PC-9 (cell line): ENCODE measurements at regions not wholly inside any gene's neighbourhood (a gene's known extent, or its start where the extent isn't known, plus 50 kb on each side); places are given as distances from the start of the nearest gene placed in this dataset.

Experiments used
- BruUV-seq: library from RNA; stranded (reverse); fragments of 400-500 nt; replicated peaks from 2 replicates; lab custom pipeline; 2021; lab: Mats Ljungman, UMichigan
- CTCF ChIA-PET: fragments of 300-600 bp; sonication (Branson Sonifier 250); formaldehyde crosslinking; loops from one replicate; lab custom pipeline; 2022; ENCODE audit warnings: antibody characterized with exemption; lab: Charles Lee
- POLR2A ChIA-PET: fragments of 300-600 bp; sonication (Branson Sonifier 250); formaldehyde crosslinking; loops from one replicate; lab custom pipeline; 2022; ENCODE audit warnings: antibody characterized with exemption; ENCODE audit not compliant: unreplicated experiment; lab: Charles Lee
- DNase-seq, 2 experiments: peaks; one replicate each; pipeline versions ENCODE4 v3.0.0 to v3.0.0-alpha.2; 2015 to 2022; ENCODE audit warnings: mixed read lengths in 1 of 2
- H2AFZ ChIP-seq: fragments of 200-600 bp; sonication (generic); 2 replicates; pipeline ENCODE4 v1.8.1; 2017; ENCODE audit warnings: antibody characterized with exemption
- H3F3A ChIP-seq: fragments of 200-600 bp; sonication (generic); 2 replicates; pipeline ENCODE4 v1.8.1; 2017; ENCODE audit warnings: antibody characterized with exemption, mild to moderate bottlenecking, low read depth; ENCODE audit not compliant: insufficient read depth
- H3K27ac ChIP-seq: fragments of 200-600 bp; sonication (generic); 2 replicates; pipeline ENCODE4 v1.6.1; 2016; ENCODE audit warnings: mixed run types
- H3K27me3 ChIP-seq: fragments of 200-600 bp; sonication (generic); 2 replicates; pipeline ENCODE4 v1.6.1; 2016; ENCODE audit warnings: low read depth, mixed run types; ENCODE audit not compliant: insufficient read depth
- H3K36me3 ChIP-seq: fragments of 200-600 bp; sonication (generic); 2 replicates; pipeline ENCODE4 v1.6.1; 2016; ENCODE audit warnings: low read depth, mixed run types
- H3K4me1 ChIP-seq: fragments of 200-600 bp; sonication (generic); replicated peaks from 2 replicates; pipeline ENCODE4 v1.6.1; 2016; ENCODE audit warnings: mixed run types; ENCODE audit not compliant: insufficient read depth
- H3K4me2 ChIP-seq: fragments of 200-600 bp; sonication (generic); 2 replicates; pipeline ENCODE4 v1.6.1; 2017; ENCODE audit warnings: mixed run types
- H3K4me3 ChIP-seq: fragments of 200-600 bp; sonication (generic); 2 replicates; pipeline ENCODE4 v1.6.1; 2016; ENCODE audit warnings: mixed run types
- H3K79me2 ChIP-seq: fragments of 200-600 bp; sonication (generic); 2 replicates; pipeline ENCODE4 v1.6.1; 2017; ENCODE audit warnings: low read depth, mixed run types
- H3K9me2 ChIP-seq: fragments of 200-600 bp; sonication (generic); 2 replicates; pipeline ENCODE4 v1.8.1; 2017; ENCODE audit warnings: mild to moderate bottlenecking; ENCODE audit not compliant: insufficient read depth
- H3K9me3 ChIP-seq: fragments of 200-600 bp; sonication (generic); 2 replicates; pipeline ENCODE4 v1.8.1; 2016; ENCODE audit warnings: low read depth; ENCODE audit not compliant: insufficient read depth
- H4K20me1 ChIP-seq: fragments of 200-600 bp; sonication (generic); 2 replicates; pipeline ENCODE4 v1.8.1; 2017; ENCODE audit not compliant: insufficient read depth
- CTCF ChIP-seq: fragments of 200-600 bp; sonication (generic); conservative IDR thresholded peaks from 2 replicates; pipeline ENCODE4 v1.6.1; 2017; ENCODE audit warnings: mixed run types, antibody characterized with exemption, mild to moderate bottlenecking, moderate library complexity
- EZH2 ChIP-seq: fragments of 200-600 bp; sonication (generic); IDR thresholded peaks from 2 replicates; pipeline ENCODE4 v1.8.0; 2017; ENCODE audit warnings: antibody characterized with exemption, low read depth
- intact Hi-C: fragments of 100-400 bp; cut with micrococcal nuclease; formaldehyde crosslinking; loops from one replicate; pipeline ENCODE4 v1.10.0; 2022; ENCODE audit not compliant: unreplicated experiment

DNA sequence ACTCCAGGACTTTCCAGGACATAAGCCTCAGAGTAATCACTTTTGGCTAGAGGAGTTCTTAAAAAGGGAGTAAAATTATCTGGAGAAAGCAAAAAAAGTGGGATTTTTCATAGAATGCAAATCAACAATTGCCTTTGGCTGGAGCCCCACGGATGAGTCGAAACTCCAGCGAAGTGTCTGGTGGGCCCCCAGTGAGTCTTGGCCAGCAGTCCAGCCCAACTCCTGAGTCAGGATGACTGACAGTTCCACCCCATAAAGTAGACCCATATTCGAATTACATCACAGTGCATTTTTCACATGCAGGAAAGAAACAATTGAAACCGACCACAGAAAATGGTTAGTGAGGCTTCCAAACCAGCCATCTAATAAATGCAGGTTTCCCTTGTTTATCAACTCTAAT is 265.7 kb downstream of the BCL11B start:
- H3K4me2 ChIP-seq, result no peak overlapping the region
- H3K27me3 ChIP-seq, result peaks cover 19% of the 10 kb centered on the region
- no peak overlapping the region for H2AFZ ChIP-seq
- ChIA-PET POLR2A (no interaction called here), CTCF (no interaction called here)
- no peaks in the 10 kb centered on the region for H3K79me2 ChIP-seq
- no peak for DNase-seq
- no peaks in the 10 kb centered on the region for H3K9me3 ChIP-seq
- no peaks in the 10 kb centered on the region for H4K20me1 ChIP-seq
- H3F3A ChIP-seq, result no peaks in the 10 kb centered on the region
- H3K36me3 ChIP-seq, result no peaks in the 10 kb centered on the region
- H3K4me3 ChIP-seq, result no peak overlapping the region
- H3K9me2 ChIP-seq, result no peaks in the 10 kb centered on the region
- no peak for TF ChIP-seq EZH2
- no peak for TF ChIP-seq CTCF
- H3K4me1 ChIP-seq, result no peaks in the 10 kb centered on the region
- intact Hi-C loops, result no loop called here
- BruUV-seq, result no TSS peak
- H3K27ac ChIP-seq, result no peak overlapping the region

DNA sequence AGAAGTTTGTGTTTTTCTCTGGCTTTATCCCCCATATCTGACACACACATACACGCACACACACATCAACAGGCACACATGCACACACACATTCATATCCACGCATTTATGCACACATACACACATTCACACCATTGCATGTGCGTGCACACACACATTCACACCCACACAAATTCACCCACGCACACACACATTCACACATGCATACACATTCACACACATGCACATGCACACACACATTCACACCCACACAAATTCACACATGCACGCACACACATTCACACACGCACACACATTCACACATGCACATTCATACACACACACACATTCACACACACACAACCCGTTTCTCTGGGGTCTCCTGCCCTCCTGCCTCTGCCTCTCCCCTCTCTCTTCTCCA is 264.2 kb downstream of the BCL11B start:
- intact Hi-C loops, result no loop called here
- no peak for TF ChIP-seq CTCF
- TF ChIP-seq EZH2, result no peak
- H3K4me3 ChIP-seq, result no peak overlapping the region
- no peaks in the 10 kb centered on the region for H3K9me3 ChIP-seq
- H3K36me3 ChIP-seq, result no peaks in the 10 kb centered on the region
- H3F3A ChIP-seq, result no peaks in the 10 kb centered on the region
- H3K9me2 ChIP-seq, result no peaks in the 10 kb centered on the region
- no peak overlapping the region for H3K4me2 ChIP-seq
- no peaks in the 10 kb centered on the region for H4K20me1 ChIP-seq
- no peaks in the 10 kb centered on the region for H3K4me1 ChIP-seq
- POLR2A ChIA-PET, result no interaction called here
- H3K79me2 ChIP-seq, result no peaks in the 10 kb centered on the region
- DNase-seq, result no peak
- BruUV-seq, result no TSS peak
- CTCF ChIA-PET, result no interaction called here
- peaks cover 27% of the 10 kb centered on the region for H3K27me3 ChIP-seq
- H2AFZ ChIP-seq, result no peak overlapping the region
- no peak overlapping the region for H3K27ac ChIP-seq

GRCh38 chr14:99009871-99010270 is 262.1 kb downstream of the BCL11B start:
- Histone ChIP-seq H3K4me2 (no peak overlapping the region), H3K9me3 (no peaks in the 10 kb centered on the region), H3K9me2 (no peaks in the 10 kb centered on the region), H3F3A (no peaks in the 10 kb centered on the region), H3K36me3 (no peaks in the 10 kb centered on the region), H3K4me3 (no peak overlapping the region), H3K27me3 (peaks cover 37% of the 10 kb centered on the region), H3K27ac (no peak overlapping the region), H3K79me2 (no peaks in the 10 kb centered on the region), H2AFZ (no peak overlapping the region), H4K20me1 (no peaks in the 10 kb centered on the region), H3K4me1 (no peaks in the 10 kb centered on the region)
- TF ChIP-seq EZH2 (no peak), CTCF (no peak)
- no peak for DNase-seq
- BruUV-seq, result no TSS peak
- CTCF ChIA-PET, result no interaction called here
- POLR2A ChIA-PET, result no interaction called here
- intact Hi-C loops, result no loop called here
